Stimulated activated CD4-positive, alpha-beta T cell treated with anti-CD3 and anti-CD28 coated beads, Interleukin-15, amount 100 ng/mL, for 48 hours (primary cell): ENCODE measurements at regions not wholly inside any gene's neighbourhood (a gene's known extent, or its start where the extent isn't known, plus 50 kb on each side); places are given as distances from the start of the nearest gene placed in this dataset.
"Not testable (repeated sequence)": the region's sequence is repeated elsewhere in the genome, so short reads cannot be mapped to it uniquely, and the experiment has no call there.

Experiments used
- DNase-seq, 2 donors: peaks; one replicate each; pipeline ENCODE4 v3.0.0-alpha.2; 2020; ENCODE audit warnings: low read depth in 2 of 2

DNA sequence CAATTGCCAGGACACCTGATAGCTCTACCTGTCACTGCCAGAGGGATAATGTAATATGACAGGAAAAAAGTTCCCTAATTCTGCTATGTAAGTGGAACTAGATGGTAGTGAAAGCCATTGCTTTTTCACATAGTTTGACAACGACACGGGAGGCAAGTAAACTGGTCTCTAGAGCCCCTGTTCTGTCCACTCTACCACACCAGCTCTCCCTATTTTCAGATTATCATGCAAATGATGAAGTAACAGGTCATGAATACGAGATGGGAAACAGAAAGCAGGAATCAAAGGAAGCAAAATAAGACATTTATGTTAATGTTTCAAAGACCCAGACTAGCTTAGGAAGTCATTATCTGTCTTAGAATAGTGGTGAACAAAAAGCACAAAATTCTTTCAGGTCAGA is 56.2 kb downstream of the TAF11L14 start:
- DNase-seq: no peak

GRCh38 chr5:17691762-17692161 is 57.5 kb downstream of the TAF11L14 start:
- no peak for DNase-seq

- DNase-seq: no peak
These were observed 60.1 kb downstream of the TAF11L14 start for GRCh38 chr5:17694371-17694770.

DNA sequence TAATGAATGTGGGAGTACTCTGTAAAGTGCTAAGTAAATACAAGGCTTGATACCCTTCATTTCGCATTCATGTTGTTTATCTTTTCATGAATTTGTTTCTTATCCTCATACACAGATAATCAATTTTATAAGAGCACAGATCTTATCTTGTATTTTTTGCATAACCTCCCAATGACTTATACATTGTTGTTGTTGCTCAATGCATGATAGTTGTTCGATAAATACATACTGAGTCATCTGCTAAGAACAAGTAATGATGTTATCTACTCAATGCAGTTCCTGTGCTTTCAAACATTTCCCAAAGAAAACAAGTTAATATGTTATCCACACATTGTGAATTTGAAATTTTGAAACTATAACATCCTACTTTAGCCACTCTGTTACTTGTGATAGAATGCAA is 60.7 kb downstream of the TAF11L14 start:
- no peak for DNase-seq

GRCh38 chr5:17696627-17697026 is 62.4 kb downstream of the TAF11L14 start:
- no peak for DNase-seq

DNA sequence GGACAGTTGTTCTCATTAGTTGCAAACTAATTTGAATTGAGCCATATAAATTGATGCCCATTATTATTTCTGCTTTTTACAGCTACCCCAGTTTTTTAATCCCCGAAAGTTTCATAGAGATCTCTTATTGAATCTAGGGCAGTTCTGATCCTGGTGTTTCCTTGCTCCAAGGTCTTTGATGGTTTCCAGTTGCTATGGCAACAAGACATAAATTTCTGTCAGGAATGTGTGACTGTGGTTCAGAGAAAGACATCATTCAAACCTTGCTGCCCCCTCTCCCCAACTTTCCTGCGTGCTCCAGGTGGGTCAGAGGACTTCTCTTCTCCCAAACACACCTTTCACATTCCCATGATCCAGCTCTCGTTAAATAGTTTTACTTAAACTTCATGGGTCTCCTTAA is 63.4 kb downstream of the TAF11L14 start:
- no peak for DNase-seq

- no peak for DNase-seq
These were observed 74.9 kb downstream of the TAF11L14 start for GRCh38 chr5:17709011-17709710.

DNA sequence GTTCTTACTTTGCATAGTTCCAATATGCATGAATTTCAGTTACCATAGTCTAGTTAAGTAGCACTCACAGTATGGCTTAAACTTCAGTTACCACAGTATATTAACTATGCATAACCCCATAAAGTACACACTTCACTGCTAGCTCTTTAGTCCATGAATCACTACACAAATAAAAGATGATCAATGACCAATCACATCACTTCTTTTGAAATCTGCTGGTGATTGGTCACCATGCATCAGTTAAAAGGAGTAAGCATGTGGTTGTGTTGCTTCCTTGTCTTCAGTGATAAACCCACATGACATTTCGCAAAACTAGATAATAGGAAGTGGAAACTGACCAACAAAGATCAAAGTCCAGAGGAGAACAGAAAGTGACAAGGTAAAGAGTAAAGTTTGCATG is 79.0 kb downstream of the TAF11L14 start:
- no peak for DNase-seq

- no peak for DNase-seq
These were observed 79.9 kb downstream of the TAF11L14 start for GRCh38 chr5:17714186-17714585.

- DNase-seq: no peak
These were observed 85.3 kb downstream of the TAF11L14 start for GRCh38 chr5:17719592-17719991.

GRCh38 chr5:17720071-17720470 is 85.8 kb downstream of the TAF11L14 start:
- DNase-seq: no peak

DNA sequence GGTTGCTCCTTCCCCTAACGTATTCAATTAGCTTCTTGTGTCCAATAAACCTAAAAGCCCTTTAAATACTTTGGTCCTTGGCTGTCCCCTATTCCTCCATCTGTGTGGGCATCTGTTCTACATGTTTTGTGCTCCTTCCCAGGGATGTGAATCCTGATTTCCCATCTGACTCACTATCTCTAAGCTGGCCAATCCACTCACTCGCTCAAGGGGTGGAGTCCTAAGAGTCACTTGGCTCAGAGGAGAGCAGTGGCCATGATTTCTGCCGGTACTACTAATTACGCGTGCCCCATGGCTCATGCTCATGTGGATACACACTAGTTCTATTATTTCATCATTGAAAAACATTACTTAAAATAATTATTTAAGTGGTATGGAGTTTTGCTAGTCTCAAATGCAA is 89.6 kb downstream of the TAF11L14 start:
- no peak for DNase-seq

DNA sequence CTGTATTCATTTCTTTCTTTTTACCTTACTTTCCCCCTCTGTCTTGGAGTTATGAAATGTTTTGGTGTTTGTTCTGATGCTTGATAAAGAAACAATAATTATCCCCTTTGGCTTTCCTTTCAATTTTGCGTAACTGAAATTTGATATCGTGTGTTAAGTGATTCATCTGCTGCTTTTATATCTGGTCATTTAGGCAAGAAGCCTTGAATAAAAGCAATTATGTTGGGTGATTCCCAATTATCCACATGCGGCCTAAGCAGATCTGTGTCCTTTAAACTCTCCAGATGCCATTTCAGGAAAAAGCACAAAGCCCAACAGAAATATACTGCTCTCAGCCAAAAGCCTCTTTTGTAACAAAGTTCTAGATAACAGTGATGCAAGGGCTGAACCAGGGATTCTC is 92.8 kb downstream of the TAF11L14 start:
- no peak for DNase-seq

DNA sequence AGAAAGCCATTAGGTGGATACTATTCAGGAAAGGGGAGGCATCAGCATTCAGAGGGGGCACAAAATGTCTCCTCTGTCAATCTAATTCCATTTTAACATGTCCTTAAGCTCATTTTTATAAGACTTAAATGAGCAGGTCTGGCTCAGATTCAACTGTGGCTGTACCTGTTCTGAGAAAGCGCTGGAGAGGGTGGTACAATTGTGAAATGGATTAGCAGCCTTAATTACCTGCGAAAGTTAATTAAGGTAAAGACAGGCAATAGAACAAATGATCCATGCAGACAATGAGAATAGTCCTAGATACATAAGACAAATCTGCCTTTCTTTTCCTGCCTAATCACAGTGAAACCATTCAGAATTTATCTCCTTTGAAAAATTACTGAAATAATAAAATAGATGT is 96.2 kb downstream of the TAF11L14 start:
- no peak for DNase-seq

GRCh38 chr5:17732351-17732923 is 98.2 kb downstream of the TAF11L14 start:
- no peak for DNase-seq

DNA sequence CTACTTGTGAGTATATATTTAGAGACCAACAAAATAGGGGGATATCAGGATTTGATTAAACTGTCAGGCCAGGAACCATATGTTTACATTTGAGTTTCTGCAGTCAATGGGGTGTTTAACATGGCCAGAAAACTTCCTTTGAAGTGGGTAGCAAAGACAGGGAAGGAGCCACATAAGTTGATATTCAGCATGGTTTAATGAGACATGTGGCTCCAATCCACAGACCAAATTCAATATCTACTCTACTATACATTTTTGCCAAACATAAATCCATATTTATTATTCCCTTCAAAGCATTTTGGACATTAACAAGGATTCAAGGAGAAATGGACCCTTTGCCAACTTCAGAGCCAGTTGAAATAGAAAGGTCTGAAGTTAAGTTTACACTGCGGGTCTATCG is 99.8 kb downstream of the TAF11L14 start:
- no peak for DNase-seq

- no peak for DNase-seq
These were observed 101.5 kb downstream of the TAF11L14 start for GRCh38 chr5:17735761-17736160.

DNA sequence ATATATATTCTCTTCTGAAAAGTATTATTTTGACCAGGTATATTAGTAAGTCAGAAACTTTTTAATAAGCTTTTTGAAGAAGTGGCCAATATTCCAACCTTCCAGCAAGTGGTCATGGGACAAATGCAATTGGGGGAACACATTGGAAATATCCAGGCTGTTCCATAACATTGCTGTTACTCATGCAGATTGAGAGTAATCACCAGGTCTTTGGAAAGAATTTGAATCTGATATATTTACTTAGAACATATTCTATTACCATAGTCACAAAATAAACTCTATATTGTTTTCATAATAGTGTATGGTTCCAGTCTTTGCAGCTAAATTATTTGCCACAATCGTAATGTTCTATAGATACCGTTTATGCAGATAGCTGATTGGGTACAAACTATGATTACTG is 102.8 kb downstream of the TAF11L14 start:
- DNase-seq: no peak

DNA sequence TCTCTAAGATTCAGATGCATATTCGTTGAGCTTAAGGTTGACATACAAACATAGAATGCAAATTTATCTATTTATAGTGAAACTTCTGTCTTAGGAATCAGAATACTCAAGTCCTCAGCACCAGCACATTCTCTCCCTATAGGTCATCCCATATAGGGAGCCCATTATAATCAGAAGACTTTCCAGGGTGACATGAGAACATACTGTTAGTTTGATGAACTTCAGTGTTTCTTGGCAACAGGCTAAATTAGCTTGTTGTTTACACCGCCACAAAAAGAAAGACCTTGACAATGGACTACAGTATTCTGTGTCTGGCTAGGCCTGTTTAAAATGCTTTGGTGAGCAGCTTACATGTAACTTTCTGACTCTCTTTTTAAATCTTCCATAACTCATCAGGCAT is 104.2 kb downstream of the TAF11L14 start:
- no peak for DNase-seq

DNA sequence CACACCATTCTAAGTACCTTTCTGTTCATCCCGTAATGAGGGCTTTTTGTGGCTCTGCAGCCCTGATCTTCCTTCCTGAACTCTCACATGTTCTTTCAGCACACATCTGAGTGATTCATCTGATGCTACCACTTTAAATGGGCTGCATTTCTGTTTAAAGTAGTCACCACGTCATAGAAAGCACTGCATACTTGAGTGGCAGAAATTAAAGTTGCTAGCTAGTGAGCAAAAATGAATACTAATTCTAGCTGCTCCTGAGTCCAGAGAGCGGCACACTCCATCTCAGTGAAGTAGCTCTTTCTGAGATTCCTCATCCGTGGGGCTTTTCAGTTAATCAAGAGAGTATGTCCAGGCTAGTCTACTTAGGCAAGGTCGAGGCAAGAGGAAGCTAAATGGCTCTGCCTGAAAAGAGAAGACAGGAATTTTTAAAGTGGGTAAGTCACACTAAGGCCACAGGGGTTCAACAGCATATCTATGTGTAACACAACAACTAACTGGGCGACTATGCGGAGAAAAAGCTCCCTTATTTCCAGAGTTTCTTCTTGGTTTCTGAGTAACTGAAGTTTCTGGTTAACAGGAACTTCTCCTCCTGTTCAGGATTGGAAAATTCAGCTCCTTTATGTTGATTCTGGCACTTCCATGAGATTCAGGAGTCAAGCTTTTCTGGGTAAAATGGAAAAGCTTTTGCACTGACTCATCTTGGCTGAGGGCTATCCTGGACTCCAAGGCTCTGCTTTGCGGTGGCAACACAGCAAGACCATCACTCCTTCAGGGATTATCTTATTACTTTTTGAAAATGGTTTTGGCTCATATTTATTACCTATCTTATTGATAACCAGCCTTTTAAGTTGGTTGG is 109.5 kb downstream of the TAF11L14 start:
- no peak for DNase-seq

DNA sequence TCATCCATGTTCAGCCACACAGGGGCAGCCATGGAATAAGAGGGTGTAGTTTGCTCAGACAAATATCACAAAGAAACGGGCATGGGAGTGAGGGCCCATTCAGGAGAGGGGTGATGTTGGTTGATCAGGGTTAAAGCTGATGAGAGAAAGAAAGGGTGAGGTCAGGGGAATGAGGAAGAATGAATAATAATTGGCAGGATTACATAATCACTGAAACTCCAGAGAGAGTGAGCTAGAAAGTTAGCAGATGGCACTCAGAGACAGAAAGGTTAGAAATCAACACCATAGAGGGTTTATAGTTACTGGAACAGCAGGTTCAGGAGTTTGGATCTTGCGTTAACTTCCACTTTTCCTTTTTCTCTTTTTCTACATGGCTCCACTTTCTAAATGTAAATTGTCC is 113.9 kb downstream of the TAF11L14 start:
- DNase-seq: no peak

- no peak for DNase-seq
These were observed 114.7 kb downstream of the TAF11L14 start for GRCh38 chr5:17748941-17749340.

- DNase-seq: not testable (repeated sequence)
These were observed 121.1 kb downstream of the TAF11L14 start for GRCh38 chr5:17755406-17755805.
